Right hindlimb (tissue), 1 donor: ENCODE measurements at regions not wholly inside any gene's neighbourhood (a gene's known extent, or its start where the extent isn't known, plus 50 kb on each side); places are given as distances from the start of the nearest gene placed in this dataset.
"Not testable (repeated sequence)": the region's sequence is repeated elsewhere in the genome, so short reads cannot be mapped to it uniquely, and the experiment has no call there.

Source experiments
- DNase-seq: peaks from one replicate; pipeline ENCODE4 v3.0.0-alpha.2; 2018

GRCh38 chr22:23436354-23437106 is 143.6 kb downstream of the IGLL1 start:
- DNase-seq, result not testable (repeated sequence)

- not testable (repeated sequence) for DNase-seq
These were observed 144.9 kb downstream of the IGLL1 start for GRCh38 chr22:23435186-23435585.

- not testable (repeated sequence) for DNase-seq
These were observed 145.8 kb downstream of the IGLL1 start for GRCh38 chr22:23434198-23434830.

- DNase-seq, result not testable (repeated sequence)
These were observed 146.7 kb downstream of the IGLL1 start for GRCh38 chr22:23433127-23434005.

- DNase-seq, result not testable (repeated sequence)
These were observed 147.4 kb downstream of the IGLL1 start for GRCh38 chr22:23432719-23433118.

- DNase-seq, result no peak
These were observed 148.6 kb downstream of the IGLL1 start for GRCh38 chr22:23431337-23432072.

- DNase-seq, result not testable (repeated sequence)
These were observed 155.5 kb downstream of the IGLL1 start for GRCh38 chr22:23424551-23425068.

GRCh38 chr22:23424031-23424430 is 156.1 kb downstream of the IGLL1 start:
- no peak for DNase-seq

GRCh38 chr22:23422281-23422680 is 157.8 kb downstream of the IGLL1 start:
- DNase-seq, result not testable (repeated sequence)

- not testable (repeated sequence) for DNase-seq
These were observed 158.8 kb downstream of the IGLL1 start for GRCh38 chr22:23421300-23421699.

- no peak for DNase-seq
These were observed 160.2 kb downstream of the IGLL1 start for GRCh38 chr22:23419931-23420330.

- no peak for DNase-seq
These were observed 160.9 kb downstream of the IGLL1 start for GRCh38 chr22:23419171-23419570.

- no peak for DNase-seq
These were observed 161.8 kb downstream of the IGLL1 start for GRCh38 chr22:23418159-23418788.

- not testable (repeated sequence) for DNase-seq
These were observed 162.8 kb downstream of the IGLL1 start for GRCh38 chr22:23417327-23417726.

GRCh38 chr22:23416169-23416690 is 163.9 kb downstream of the IGLL1 start:
- DNase-seq, result not testable (repeated sequence)

GRCh38 chr22:23415490-23415851 is 164.6 kb downstream of the IGLL1 start:
- no peak for DNase-seq

GRCh38 chr22:23414727-23415489 is 165.2 kb downstream of the IGLL1 start:
- DNase-seq, result no peak

GRCh38 chr22:23411739-23412138 is 168.4 kb downstream of the IGLL1 start:
- no peak for DNase-seq

GRCh38 chr22:23410411-23410810 is 169.7 kb downstream of the IGLL1 start:
- DNase-seq, result no peak

GRCh38 chr22:23409976-23410375 is 170.1 kb downstream of the IGLL1 start:
- no peak for DNase-seq

- DNase-seq, result no peak
These were observed 171.8 kb downstream of the IGLL1 start for GRCh38 chr22:23408321-23408720.
